ENCODE measurements at regions not wholly inside any gene's neighbourhood (a gene's known extent, or its start where the extent isn't known, plus 50 kb on each side); places are given as distances from the start of the nearest gene placed in this dataset.

GRCh38 chr12:124625867-124626675, 58.7 kb upstream of the NCOR2 start:
- Histone ChIP-seq H3K9ac (ENCODE audit: insufficient read depth, low read length, poor library complexity, severe bottlenecking) (peak overlapping the region; percentile 63), H3K36me3 (replicated peaks in 1 of 2; ENCODE audit: control insufficient read depth in 1 of 2, insufficient read depth in 2 of 2, low read length in 2 of 2) (no peaks in the 10 kb centered on the region), H3K79me2 (ENCODE audit: insufficient read depth, low read length) (no peaks in the 10 kb centered on the region), H3K27me3 (ENCODE audit: control insufficient read depth in 2 of 2, insufficient read depth in 2 of 2, low read length in 2 of 2) (no peaks in the 10 kb centered on the region), H3K4me3 (replicated peaks in 1 of 3; ENCODE audit: low read depth in 2 of 3, low read length in 3 of 3) (peak overlapping the region in 2 of 3 experiments; percentile 15 to 69), H2AFZ (ENCODE audit: insufficient read depth, low read depth, low read length, poor library complexity, severe bottlenecking) (peak overlapping the region; percentile 55), H3K4me1 (ENCODE audit: control insufficient read depth in 1 of 2, insufficient read depth in 2 of 2, low read length in 2 of 2) (peaks cover 58 to 65% of the 10 kb centered on the region in 2 donors), H3K9me3 (replicated peaks in 1 of 2; ENCODE audit: control insufficient read depth in 1 of 2, insufficient read depth in 1 of 2, low read length in 2 of 2) (peaks cover 0 to 7% of the 10 kb centered on the region in 2 donors), H3K4me2 (replicated peaks; ENCODE audit: extremely low read depth, low read length, poor library complexity, severe bottlenecking) (peak overlapping the region; percentile 80), H4K20me1 (ENCODE audit: insufficient read depth, low read length) (no peaks in the 10 kb centered on the region), H3K27ac (ENCODE audit: low read depth in 1 of 2, low read length in 2 of 2) (peak overlapping the region; percentile 96 to 97)
- H3K27ac Mint-ChIP-seq: peak overlapping the region; percentile 97 to 100 (median 99)
- peaks cover 2 to 10% (median 4%) of the 10 kb centered on the region in 7 donors for H3K9me3 Mint-ChIP-seq
- TF ChIP-seq, protein P1, sequence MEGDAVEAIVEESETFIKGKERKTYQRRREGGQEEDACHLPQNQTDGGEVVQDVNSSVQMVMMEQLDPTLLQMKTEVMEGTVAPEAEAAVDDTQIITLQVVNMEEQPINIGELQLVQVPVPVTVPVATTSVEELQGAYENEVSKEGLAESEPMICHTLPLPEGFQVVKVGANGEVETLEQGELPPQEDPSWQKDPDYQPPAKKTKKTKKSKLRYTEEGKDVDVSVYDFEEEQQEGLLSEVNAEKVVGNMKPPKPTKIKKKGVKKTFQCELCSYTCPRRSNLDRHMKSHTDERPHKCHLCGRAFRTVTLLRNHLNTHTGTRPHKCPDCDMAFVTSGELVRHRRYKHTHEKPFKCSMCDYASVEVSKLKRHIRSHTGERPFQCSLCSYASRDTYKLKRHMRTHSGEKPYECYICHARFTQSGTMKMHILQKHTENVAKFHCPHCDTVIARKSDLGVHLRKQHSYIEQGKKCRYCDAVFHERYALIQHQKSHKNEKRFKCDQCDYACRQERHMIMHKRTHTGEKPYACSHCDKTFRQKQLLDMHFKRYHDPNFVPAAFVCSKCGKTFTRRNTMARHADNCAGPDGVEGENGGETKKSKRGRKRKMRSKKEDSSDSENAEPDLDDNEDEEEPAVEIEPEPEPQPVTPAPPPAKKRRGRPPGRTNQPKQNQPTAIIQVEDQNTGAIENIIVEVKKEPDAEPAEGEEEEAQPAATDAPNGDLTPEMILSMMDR (IDR thresholded peaks at IDR 0.05): no peak
- peaks cover 2 to 5% of the 10 kb centered on the region in 2 donors for H3K36me3 Mint-ChIP-seq
- WGBS (ENCODE audit: insufficient coverage): 15% methylated on average over 8 of the region's 15 CpGs
- intact Hi-C loops (cut with micrococcal nuclease): loop anchor here in 1 of 2 donors (5.0 kb wide), 2 partner anchors 34 to 41 kb away; no protein-coding TSS in a partner anchor
- peak overlapping the region; percentile 78 to 89 for H3K4me3 Mint-ChIP-seq
- H3K4me1 Mint-ChIP-seq: peaks cover 69% of the 10 kb centered on the region
- H3K27me3 Mint-ChIP-seq (ENCODE audit: low read depth in 3 of 3): no peaks in the 10 kb centered on the region
- DNase-seq: peak; percentile 94 to 98 (median 95)

GRCh38 chr12:124624823-124625222, 57.4 kb upstream of the NCOR2 start:
- Histone ChIP-seq H3K27me3 (ENCODE audit: control insufficient read depth in 2 of 2, insufficient read depth in 2 of 2, low read length in 2 of 2) (no peaks in the 10 kb centered on the region), H4K20me1 (ENCODE audit: insufficient read depth, low read length) (no peaks in the 10 kb centered on the region), H3K9me3 (replicated peaks in 1 of 2; ENCODE audit: control insufficient read depth in 1 of 2, insufficient read depth in 1 of 2, low read length in 2 of 2) (peaks cover 0 to 7% of the 10 kb centered on the region in 2 donors), H3K4me3 (replicated peaks in 1 of 3; ENCODE audit: low read depth in 2 of 3, low read length in 3 of 3) (no peak overlapping the region), H3K79me2 (ENCODE audit: insufficient read depth, low read length) (no peaks in the 10 kb centered on the region), H3K4me2 (replicated peaks; ENCODE audit: extremely low read depth, low read length, poor library complexity, severe bottlenecking) (no peak overlapping the region), H3K4me1 (ENCODE audit: control insufficient read depth in 1 of 2, insufficient read depth in 2 of 2, low read length in 2 of 2) (peaks cover 58 to 65% of the 10 kb centered on the region in 2 donors), H2AFZ (ENCODE audit: insufficient read depth, low read depth, low read length, poor library complexity, severe bottlenecking) (no peak overlapping the region), H3K27ac (ENCODE audit: low read depth in 1 of 2, low read length in 2 of 2) (peak overlapping the region in 1 of 2 donors; percentile 97), H3K9ac (ENCODE audit: insufficient read depth, low read length, poor library complexity, severe bottlenecking) (no peak overlapping the region), H3K36me3 (replicated peaks in 1 of 2; ENCODE audit: control insufficient read depth in 1 of 2, insufficient read depth in 2 of 2, low read length in 2 of 2) (no peaks in the 10 kb centered on the region)
- TF ChIP-seq, protein P1 (IDR thresholded peaks at IDR 0.05): no peak
- DNase-seq: no peak
- peak overlapping the region; percentile 54 to 100 (median 99) for H3K27ac Mint-ChIP-seq
- intact Hi-C loops (cut with micrococcal nuclease): loop anchor here in 1 of 2 donors (5.0 kb wide), 2 partner anchors 33 to 42 kb away; no protein-coding TSS in a partner anchor
- H3K36me3 Mint-ChIP-seq: peaks cover 2 to 5% of the 10 kb centered on the region in 2 donors
- H3K4me1 Mint-ChIP-seq: peaks cover 63% of the 10 kb centered on the region
- H3K4me3 Mint-ChIP-seq: peak overlapping the region; percentile 15 to 37
- no peaks in the 10 kb centered on the region for H3K27me3 Mint-ChIP-seq (ENCODE audit: low read depth in 3 of 3)
- peaks cover 2 to 10% (median 4%) of the 10 kb centered on the region in 7 donors for H3K9me3 Mint-ChIP-seq
- WGBS (ENCODE audit: insufficient coverage): 95% methylated on average over 6 of the region's 10 CpGs

All from CD14-positive monocyte (primary cell).